Suprapubic skin (tissue), 4 donors: ENCODE measurements at regions not wholly inside any gene's neighbourhood (a gene's known extent, or its start where the extent isn't known, plus 50 kb on each side); places are given as distances from the start of the nearest gene placed in this dataset.
"Not testable (repeated sequence)": the region's sequence is repeated elsewhere in the genome, so short reads cannot be mapped to it uniquely, and the experiment has no call there.

Source experiments
- DNase-seq, 2 donors: peaks; one replicate each; pipeline ENCODE4 v3.0.0-alpha.2; 2019; ENCODE audit warnings: low spot score in 2 of 2
- H3K27ac ChIP-seq: fragments of 200-600 bp; sonication (generic); one replicate; pipeline ENCODE4 v1.5.1; 2019
- H3K27me3 ChIP-seq: fragments of 200-600 bp; sonication (generic); one replicate; pipeline ENCODE4 v1.5.1; 2019
- H3K36me3 ChIP-seq: fragments of 200-600 bp; sonication (generic); one replicate; pipeline ENCODE4 v1.5.1; 2019
- H3K4me1 ChIP-seq: fragments of 200-600 bp; sonication (generic); one replicate; pipeline ENCODE4 v1.5.1; 2019
- H3K4me3 ChIP-seq: fragments of 200-600 bp; sonication (generic); one replicate; pipeline ENCODE4 v1.5.1; 2019; ENCODE audit warnings: mild to moderate bottlenecking
- H3K9me3 ChIP-seq: fragments of 200-600 bp; sonication (generic); one replicate; pipeline ENCODE4 v1.5.1; 2019
- CTCF ChIP-seq, 2 donors: fragments of 200-600 bp in 1 of 2; fragments of 450-650 bp in 1 of 2; sonication (generic) in 1 of 2; IDR thresholded peaks; one replicate each; pipeline ENCODE4 v1.5.1; 2016 to 2019; ENCODE audit warnings: antibody characterized with exemption in 2 of 2, mild to moderate bottlenecking in 1 of 2, moderate library complexity in 1 of 2
- EP300 ChIP-seq: sonication (generic); formaldehyde crosslinking; IDR thresholded peaks from one replicate; pipeline ENCODE4 v1.6.1; 2017; ENCODE audit warnings: antibody characterized with exemption
- POLR2A ChIP-seq, 2 donors: fragments of 450-650 bp; IDR thresholded peaks; one replicate each; pipeline ENCODE4 v1.6.1; 2017; ENCODE audit warnings: antibody characterized with exemption in 2 of 2, mild to moderate bottlenecking in 2 of 2, moderate library complexity in 2 of 2
- POLR2AphosphoS5 ChIP-seq, 3 donors: sonication (generic); formaldehyde crosslinking; IDR thresholded peaks; one replicate each; pipeline ENCODE4 v1.6.1; 2017; ENCODE audit warnings: antibody characterized with exemption in 3 of 3
- WGBS: methylation state at CpG from one replicate; pipeline ENCODE4 v1.1.5; 2018; 5-methylcytosine and 5-hydroxymethylcytosine counted together

DNA sequence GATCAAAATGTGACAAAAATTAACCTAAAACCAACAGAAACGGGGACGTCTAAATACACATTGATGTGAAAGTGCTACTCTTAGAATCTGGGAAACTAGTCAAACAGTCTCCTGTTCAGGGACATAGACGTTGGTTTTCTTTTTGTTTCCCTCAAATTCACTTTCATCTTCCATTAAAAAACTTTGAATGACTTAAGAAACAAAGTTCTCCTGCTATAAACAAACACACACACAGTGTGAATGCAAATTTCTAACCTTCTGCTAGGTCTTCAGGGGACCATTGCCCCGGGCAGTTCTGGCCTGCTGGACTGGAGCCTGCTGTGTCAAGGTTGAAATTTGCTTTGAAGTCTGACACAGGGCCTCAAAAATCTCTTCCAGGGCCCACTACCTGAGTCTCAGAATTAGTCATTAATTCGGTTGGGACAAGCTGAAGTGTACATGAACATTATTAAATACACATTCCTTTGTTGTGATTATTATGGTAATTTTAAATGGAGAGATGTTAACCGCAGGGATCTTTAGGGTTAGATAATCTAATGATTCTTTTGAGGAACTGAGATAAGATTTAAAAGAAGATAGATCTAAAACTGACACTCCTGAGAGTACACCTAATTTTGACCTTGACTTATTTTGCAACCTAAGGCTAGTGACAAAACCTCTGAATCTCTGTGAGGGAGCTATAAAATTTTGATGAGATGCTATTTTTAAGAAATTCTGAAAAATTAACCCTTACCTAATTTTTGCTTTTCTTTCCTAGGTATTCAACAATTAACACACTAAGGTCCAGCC lies 1260.4 kb downstream of the ROBO1 start:
- Histone ChIP-seq H3K27me3 (no peaks in the 10 kb centered on the region), H3K36me3 (no peaks in the 10 kb centered on the region), H3K4me1 (no peaks in the 10 kb centered on the region), H3K4me3 (no peak overlapping the region), H3K9me3 (no peaks in the 10 kb centered on the region), H3K27ac (no peak overlapping the region)
- DNase-seq: no peak
- 49% methylated on average over 6 of the region's 6 CpGs for WGBS
- TF ChIP-seq CTCF (IDR thresholded peaks at IDR 0.05) (no peak), EP300 (no peak), POLR2A (IDR thresholded peaks at IDR 0.05) (no peak), POLR2AphosphoS5 (IDR thresholded peaks at IDR 0.05) (no peak)

DNA sequence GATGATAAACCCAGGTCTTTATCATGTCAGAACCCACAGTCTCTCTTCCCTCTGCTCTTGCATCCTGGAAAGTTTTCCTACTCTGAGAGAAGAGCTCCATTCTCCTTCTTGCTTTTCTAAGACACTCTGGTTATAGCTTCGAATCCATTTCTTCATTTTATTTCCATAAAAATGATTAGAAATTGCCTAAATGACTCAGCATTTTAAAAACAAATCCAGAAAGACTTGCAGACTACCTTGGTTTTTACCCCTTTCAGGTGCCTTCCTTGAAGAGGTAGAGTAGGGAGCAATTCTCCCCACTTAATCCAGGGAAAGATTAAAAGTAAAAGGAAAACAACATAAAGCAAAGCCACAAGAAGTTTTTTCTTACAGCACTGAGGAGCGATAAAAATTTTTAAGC lies 1256.0 kb downstream of the ROBO1 start:
- no peak overlapping the region for H3K4me3 ChIP-seq
- TF ChIP-seq CTCF (IDR thresholded peaks at IDR 0.05) (no peak), EP300 (no peak), POLR2AphosphoS5 (IDR thresholded peaks at IDR 0.05) (no peak), POLR2A (IDR thresholded peaks at IDR 0.05) (no peak)
- H3K27ac ChIP-seq: no peak overlapping the region
- no peaks in the 10 kb centered on the region for H3K4me1 ChIP-seq
- H3K9me3 ChIP-seq: no peaks in the 10 kb centered on the region
- H3K27me3 ChIP-seq: no peaks in the 10 kb centered on the region
- no peak for DNase-seq
- WGBS: 47% methylated on average over 2 of the region's 2 CpGs
- no peaks in the 10 kb centered on the region for H3K36me3 ChIP-seq

- not testable (repeated sequence) for H3K36me3 ChIP-seq, H3K4me3 ChIP-seq, H3K27me3 ChIP-seq, DNase-seq, H3K4me1 ChIP-seq, H3K27ac ChIP-seq, H3K9me3 ChIP-seq
- WGBS: 62% methylated on average over 4 of the region's 4 CpGs
Observed at GRCh38 chr3:78512786-78513185, 1255.0 kb downstream of the ROBO1 start.

- no peaks in the 10 kb centered on the region for H3K9me3 ChIP-seq
- DNase-seq: no peak
- H3K27me3 ChIP-seq: no peaks in the 10 kb centered on the region
- 88% methylated on average over 3 of the region's 3 CpGs for WGBS
- no peaks in the 10 kb centered on the region for H3K4me1 ChIP-seq
- no peak overlapping the region for H3K27ac ChIP-seq
- no peaks in the 10 kb centered on the region for H3K36me3 ChIP-seq
- H3K4me3 ChIP-seq: no peak overlapping the region
- TF ChIP-seq CTCF (IDR thresholded peaks at IDR 0.05) (no peak), EP300 (no peak), POLR2A (IDR thresholded peaks at IDR 0.05) (no peak)
Observed at GRCh38 chr3:78516437-78516836, 1251.4 kb downstream of the ROBO1 start.

- no peak overlapping the region for H3K4me3 ChIP-seq
- DNase-seq: no peak
- no peaks in the 10 kb centered on the region for H3K36me3 ChIP-seq
- H3K27me3 ChIP-seq: no peaks in the 10 kb centered on the region
- H3K9me3 ChIP-seq: no peaks in the 10 kb centered on the region
- H3K27ac ChIP-seq: no peak overlapping the region
- TF ChIP-seq CTCF (IDR thresholded peaks at IDR 0.05): no peak
- TF ChIP-seq POLR2A (IDR thresholded peaks at IDR 0.05): no peak
- TF ChIP-seq EP300: no peak
- TF ChIP-seq POLR2AphosphoS5 (IDR thresholded peaks at IDR 0.05): no peak
- H3K4me1 ChIP-seq: no peaks in the 10 kb centered on the region
Observed at GRCh38 chr3:78516937-78517336, 1250.9 kb downstream of the ROBO1 start.

GRCh38 chr3:78517965-78518364 lies 1249.8 kb downstream of the ROBO1 start:
- DNase-seq: no peak

More at GRCh38 chr3:78517965-78518364, 1249.8 kb downstream of the ROBO1 start:
- H3K27me3 ChIP-seq: no peaks in the 10 kb centered on the region
- H3K36me3 ChIP-seq: no peaks in the 10 kb centered on the region
- H3K4me3 ChIP-seq: no peak overlapping the region
- WGBS: 32% methylated on average over 1 of the region's 1 CpG
- TF ChIP-seq CTCF (IDR thresholded peaks at IDR 0.05) (no peak), POLR2AphosphoS5 (IDR thresholded peaks at IDR 0.05) (no peak), EP300 (no peak), POLR2A (IDR thresholded peaks at IDR 0.05) (no peak)
- H3K4me1 ChIP-seq: no peaks in the 10 kb centered on the region
- no peaks in the 10 kb centered on the region for H3K9me3 ChIP-seq
- H3K27ac ChIP-seq: no peak overlapping the region
